Neutrophil (primary cell): ENCODE measurements at regions not wholly inside any gene's neighbourhood (a gene's known extent, or its start where the extent isn't known, plus 50 kb on each side); places are given as distances from the start of the nearest gene placed in this dataset.

Experiments
- H3K27ac ChIP-seq: fragments of 200-600 bp; sonication (generic); 2 replicates; pipeline ENCODE4 v1.5.1; 2016; ENCODE audit warnings: mild to moderate bottlenecking, moderate library complexity
- H3K27me3 ChIP-seq: fragments of 200-600 bp; sonication (generic); 2 replicates; pipeline ENCODE4 v1.6.0; 2016; ENCODE audit warnings: mild to moderate bottlenecking
- H3K36me3 ChIP-seq: fragments of 200-600 bp; sonication (generic); 2 replicates; pipeline ENCODE4 v1.5.1; 2017
- H3K4me1 ChIP-seq, 2 experiments: fragments of 200-600 bp in 1 of 2; sonication (generic) in 1 of 2; 1 replicate in 1 of 2; 2 replicates in 1 of 2; pipeline versions ENCODE4 v1.5.1 to v1.6.1; 2013 to 2016; ENCODE audit warnings: low read depth in 1 of 2, low read length in 1 of 2, mild to moderate bottlenecking in 1 of 2, moderate library complexity in 1 of 2; ENCODE audit not compliant: control insufficient read depth in 1 of 2, insufficient read depth in 1 of 2
- H3K4me3 ChIP-seq, 2 experiments: fragments of 200-600 bp in 1 of 2; sonication (generic) in 1 of 2; 1 replicate in 1 of 2; 2 replicates in 1 of 2; pipeline ENCODE4 v1.5.1; 2013 to 2016; ENCODE audit warnings: low read depth in 1 of 2, low read length in 1 of 2, mild to moderate bottlenecking in 1 of 2, moderate library complexity in 1 of 2
- H3K9me3 ChIP-seq: fragments of 200-600 bp; sonication (generic); 2 replicates; pipeline ENCODE4 v1.5.1; 2016
- CTCF ChIP-seq: fragments of 200-600 bp; sonication (generic); IDR thresholded peaks from 2 replicates; pipeline ENCODE4 v1.5.1; 2016; ENCODE audit warnings: antibody characterized with exemption

- Histone ChIP-seq H3K4me3 (no peak overlapping the region), H3K4me1 (no peaks in the 10 kb centered on the region), H3K36me3 (no peaks in the 10 kb centered on the region), H3K9me3 (no peaks in the 10 kb centered on the region), H3K27ac (no peak overlapping the region), H3K27me3 (peaks cover 4% of the 10 kb centered on the region)
- no peak for TF ChIP-seq CTCF
Measured at GRCh38 chr3:13219077-13219901, 146.1 kb upstream of the IQSEC1 start.

- Histone ChIP-seq H3K36me3 (no peaks in the 10 kb centered on the region), H3K27ac (no peak overlapping the region), H3K9me3 (no peaks in the 10 kb centered on the region), H3K4me3 (no peak overlapping the region), H3K4me1 (no peaks in the 10 kb centered on the region), H3K27me3 (peaks cover 3% of the 10 kb centered on the region)
- TF ChIP-seq CTCF: no peak
Measured at GRCh38 chr3:13218541-13218908, 145.3 kb upstream of the IQSEC1 start.

GRCh38 chr3:13217736-13218540, 144.7 kb upstream of the IQSEC1 start:
- peaks cover 3% of the 10 kb centered on the region for H3K27me3 ChIP-seq

GRCh38 chr3:13217253-13217652, 144.0 kb upstream of the IQSEC1 start:
- Histone ChIP-seq H3K9me3 (no peaks in the 10 kb centered on the region), H3K27me3 (peaks cover 3% of the 10 kb centered on the region)

More at GRCh38 chr3:13217736-13218540, 144.7 kb upstream of the IQSEC1 start:
- no peak for TF ChIP-seq CTCF
- H3K9me3 ChIP-seq: no peaks in the 10 kb centered on the region
- no peaks in the 10 kb centered on the region for H3K36me3 ChIP-seq
- no peak overlapping the region for H3K27ac ChIP-seq
- no peak overlapping the region for H3K4me3 ChIP-seq
- H3K4me1 ChIP-seq: no peaks in the 10 kb centered on the region

More at GRCh38 chr3:13217253-13217652, 144.0 kb upstream of the IQSEC1 start:
- H3K4me1 ChIP-seq: no peaks in the 10 kb centered on the region
- H3K36me3 ChIP-seq: no peaks in the 10 kb centered on the region
- TF ChIP-seq CTCF: no peak
- H3K27ac ChIP-seq: no peak overlapping the region
- no peak overlapping the region for H3K4me3 ChIP-seq
